ENCODE measurements at regions not wholly inside any gene's neighbourhood (a gene's known extent, or its start where the extent isn't known, plus 50 kb on each side); places are given as distances from the start of the nearest gene placed in this dataset.
"Not testable (repeated sequence)": the region's sequence is repeated elsewhere in the genome, so short reads cannot be mapped to it uniquely, and the experiment has no call there.

- Histone ChIP-seq H3K27ac (replicated peaks) (no peak overlapping the region), H3K9me3 (replicated peaks) (peaks cover 13% of the 10 kb centered on the region), H3K4me1 (no peaks in the 10 kb centered on the region), H3K27me3 (ENCODE audit: low read depth) (peaks cover 21% of the 10 kb centered on the region), H3K36me3 (no peaks in the 10 kb centered on the region), H3K4me3 (no peak overlapping the region)
- intact Hi-C loops (cut with micrococcal nuclease): no loop called here
- no peak for DNase-seq
- no peak for TF ChIP-seq CTCF (IDR thresholded peaks at IDR 0.05; ENCODE audit: borderline replicate concordance)
Measured at GRCh38 chr14:105907276-105907675, 380.9 kb downstream of the TMEM121 start.

- H3K36me3 ChIP-seq: no peaks in the 10 kb centered on the region
- peaks cover 20% of the 10 kb centered on the region for H3K27me3 ChIP-seq (ENCODE audit: low read depth)
- peaks cover 13% of the 10 kb centered on the region for H3K9me3 ChIP-seq (replicated peaks)
- no peak for DNase-seq
- no peaks in the 10 kb centered on the region for H3K4me1 ChIP-seq
- intact Hi-C loops (cut with micrococcal nuclease): no loop called here
- TF ChIP-seq CTCF (IDR thresholded peaks at IDR 0.05; ENCODE audit: borderline replicate concordance): no peak
- no peak overlapping the region for H3K4me3 ChIP-seq
- no peak overlapping the region for H3K27ac ChIP-seq (replicated peaks)
Measured at GRCh38 chr14:105908006-105908405, 381.6 kb downstream of the TMEM121 start.

GRCh38 chr14:105908481-105908911, 382.1 kb downstream of the TMEM121 start:
- H3K27me3 ChIP-seq (ENCODE audit: low read depth): peaks cover 20% of the 10 kb centered on the region
- intact Hi-C loops (cut with micrococcal nuclease): no loop called here
- DNase-seq: no peak
- no peaks in the 10 kb centered on the region for H3K4me1 ChIP-seq
- H3K36me3 ChIP-seq: no peaks in the 10 kb centered on the region
- no peak overlapping the region for H3K27ac ChIP-seq (replicated peaks)
- no peak for TF ChIP-seq CTCF (IDR thresholded peaks at IDR 0.05; ENCODE audit: borderline replicate concordance)
- no peak overlapping the region for H3K4me3 ChIP-seq
- H3K9me3 ChIP-seq (replicated peaks): peaks cover 13% of the 10 kb centered on the region

- H3K4me1 ChIP-seq: no peaks in the 10 kb centered on the region
- H3K36me3 ChIP-seq: no peaks in the 10 kb centered on the region
- H3K9me3 ChIP-seq (replicated peaks): peaks cover 13% of the 10 kb centered on the region
- no peak overlapping the region for H3K27ac ChIP-seq (replicated peaks)
- H3K4me3 ChIP-seq: no peak overlapping the region
- intact Hi-C loops (cut with micrococcal nuclease): no loop called here
- H3K27me3 ChIP-seq (ENCODE audit: low read depth): peaks cover 20% of the 10 kb centered on the region
- no peak for TF ChIP-seq CTCF (IDR thresholded peaks at IDR 0.05; ENCODE audit: borderline replicate concordance)
- no peak for DNase-seq
Measured at GRCh38 chr14:105909046-105909827, 382.9 kb downstream of the TMEM121 start.

- H3K4me3 ChIP-seq; H3K36me3 ChIP-seq; intact Hi-C loops (cut with micrococcal nuclease); H3K27ac ChIP-seq (replicated peaks); DNase-seq; H3K4me1 ChIP-seq: not testable (repeated sequence)
- Histone ChIP-seq H3K9me3 (replicated peaks) (peaks cover 13% of the 10 kb centered on the region), H3K27me3 (ENCODE audit: low read depth) (peaks cover 20% of the 10 kb centered on the region)
Measured at GRCh38 chr14:105909828-105910120, 383.4 kb downstream of the TMEM121 start.

- no peaks in the 10 kb centered on the region for H3K36me3 ChIP-seq
- no peak for DNase-seq
- H3K27me3 ChIP-seq (ENCODE audit: low read depth): peaks cover 20% of the 10 kb centered on the region
- H3K4me3 ChIP-seq: no peak overlapping the region
- H3K4me1 ChIP-seq: no peaks in the 10 kb centered on the region
- no peak overlapping the region for H3K27ac ChIP-seq (replicated peaks)
- peaks cover 16% of the 10 kb centered on the region for H3K9me3 ChIP-seq (replicated peaks)
- no peak for TF ChIP-seq CTCF (IDR thresholded peaks at IDR 0.05; ENCODE audit: borderline replicate concordance)
- intact Hi-C loops (cut with micrococcal nuclease): no loop called here
Measured at GRCh38 chr14:105910426-105910825, 384.0 kb downstream of the TMEM121 start.
